Nephron (organoid): ENCODE measurements at regions not wholly inside any gene's neighbourhood (a gene's known extent, or its start where the extent isn't known, plus 50 kb on each side); places are given as distances from the start of the nearest gene placed in this dataset.
A peak's percentile ranks its signal among the peaks of the same experiment; 100 is the strongest.

Experiments
- H3K27ac Mint-ChIP-seq, 3 experiments: 2 replicates each; pipeline ENCODE4 v1.8.0; 2020; ENCODE audit warnings: mixed read lengths in 3 of 3, mild to moderate bottlenecking in 2 of 3, moderate library complexity in 1 of 3
- H3K27me3 Mint-ChIP-seq: 2 replicates; pipeline ENCODE4 v1.8.0; 2021; ENCODE audit warnings: low read depth, mild to moderate bottlenecking, moderate library complexity, mixed read lengths
- H3K36me3 Mint-ChIP-seq: 2 replicates; pipeline ENCODE4 v1.8.0; 2020; ENCODE audit warnings: low read depth, mixed read lengths
- H3K4me1 Mint-ChIP-seq: 2 replicates; pipeline ENCODE4 v1.8.0; 2020; ENCODE audit warnings: mixed read lengths
- H3K4me3 Mint-ChIP-seq, 3 experiments: 2 replicates each; pipeline ENCODE4 v1.8.0; 2020; ENCODE audit warnings: mild to moderate bottlenecking in 3 of 3, mixed read lengths in 3 of 3, moderate library complexity in 2 of 3
- H3K9me3 Mint-ChIP-seq: 2 replicates; pipeline ENCODE4 v1.8.0; 2020; ENCODE audit warnings: mixed read lengths
- TF ChIP-seq, protein P1 (sequence below), 3 experiments: fragments of 200-600 bp; sonication (generic); IDR thresholded peaks; one replicate each; pipeline ENCODE4 v1.5.0; 2021; ENCODE audit warnings: antibody characterized with exemption in 3 of 3; ENCODE audit not compliant: unreplicated experiment in 3 of 3

DNA sequence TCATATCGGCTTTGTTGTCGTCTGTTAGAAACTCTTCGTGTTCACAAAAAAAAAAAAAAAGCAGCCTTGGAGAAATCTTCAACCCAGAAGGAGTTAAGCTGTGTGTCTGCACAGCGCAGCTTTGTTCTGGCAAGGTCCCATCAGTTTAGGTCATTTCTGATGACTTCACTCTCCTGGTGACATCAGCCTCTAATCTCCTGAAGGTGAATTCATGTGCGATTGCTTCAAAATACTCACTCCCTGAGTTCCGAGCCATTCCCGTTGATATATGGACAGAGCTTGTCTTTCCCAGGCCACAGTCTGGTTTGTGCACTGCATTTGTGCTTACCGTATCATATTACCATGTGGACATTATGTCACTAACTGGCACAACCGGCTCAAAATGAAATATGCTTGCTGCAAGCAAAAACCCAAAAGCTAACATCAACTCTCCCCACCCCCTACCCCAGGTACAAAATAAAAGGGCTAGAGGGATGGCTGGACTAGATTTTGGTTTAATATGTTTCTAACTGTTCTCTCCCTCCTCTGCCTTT is 342.4 kb downstream of the KCNRG start:
- Mint-ChIP-seq H3K4me1 (peaks cover 63% of the 10 kb centered on the region), H3K9me3 (no peaks in the 10 kb centered on the region), H3K27ac (peak overlapping the region; percentile 94 to 97 (median 94)), H3K27me3 (no peaks in the 10 kb centered on the region), H3K36me3 (no peaks in the 10 kb centered on the region), H3K4me3 (peak overlapping the region in 2 of 3 experiments; percentile 12)
- TF ChIP-seq, protein P1, sequence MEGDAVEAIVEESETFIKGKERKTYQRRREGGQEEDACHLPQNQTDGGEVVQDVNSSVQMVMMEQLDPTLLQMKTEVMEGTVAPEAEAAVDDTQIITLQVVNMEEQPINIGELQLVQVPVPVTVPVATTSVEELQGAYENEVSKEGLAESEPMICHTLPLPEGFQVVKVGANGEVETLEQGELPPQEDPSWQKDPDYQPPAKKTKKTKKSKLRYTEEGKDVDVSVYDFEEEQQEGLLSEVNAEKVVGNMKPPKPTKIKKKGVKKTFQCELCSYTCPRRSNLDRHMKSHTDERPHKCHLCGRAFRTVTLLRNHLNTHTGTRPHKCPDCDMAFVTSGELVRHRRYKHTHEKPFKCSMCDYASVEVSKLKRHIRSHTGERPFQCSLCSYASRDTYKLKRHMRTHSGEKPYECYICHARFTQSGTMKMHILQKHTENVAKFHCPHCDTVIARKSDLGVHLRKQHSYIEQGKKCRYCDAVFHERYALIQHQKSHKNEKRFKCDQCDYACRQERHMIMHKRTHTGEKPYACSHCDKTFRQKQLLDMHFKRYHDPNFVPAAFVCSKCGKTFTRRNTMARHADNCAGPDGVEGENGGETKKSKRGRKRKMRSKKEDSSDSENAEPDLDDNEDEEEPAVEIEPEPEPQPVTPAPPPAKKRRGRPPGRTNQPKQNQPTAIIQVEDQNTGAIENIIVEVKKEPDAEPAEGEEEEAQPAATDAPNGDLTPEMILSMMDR (IDR thresholded peaks at IDR 0.05; ENCODE audit: unreplicated experiment in 3 of 3) = no peak

DNA sequence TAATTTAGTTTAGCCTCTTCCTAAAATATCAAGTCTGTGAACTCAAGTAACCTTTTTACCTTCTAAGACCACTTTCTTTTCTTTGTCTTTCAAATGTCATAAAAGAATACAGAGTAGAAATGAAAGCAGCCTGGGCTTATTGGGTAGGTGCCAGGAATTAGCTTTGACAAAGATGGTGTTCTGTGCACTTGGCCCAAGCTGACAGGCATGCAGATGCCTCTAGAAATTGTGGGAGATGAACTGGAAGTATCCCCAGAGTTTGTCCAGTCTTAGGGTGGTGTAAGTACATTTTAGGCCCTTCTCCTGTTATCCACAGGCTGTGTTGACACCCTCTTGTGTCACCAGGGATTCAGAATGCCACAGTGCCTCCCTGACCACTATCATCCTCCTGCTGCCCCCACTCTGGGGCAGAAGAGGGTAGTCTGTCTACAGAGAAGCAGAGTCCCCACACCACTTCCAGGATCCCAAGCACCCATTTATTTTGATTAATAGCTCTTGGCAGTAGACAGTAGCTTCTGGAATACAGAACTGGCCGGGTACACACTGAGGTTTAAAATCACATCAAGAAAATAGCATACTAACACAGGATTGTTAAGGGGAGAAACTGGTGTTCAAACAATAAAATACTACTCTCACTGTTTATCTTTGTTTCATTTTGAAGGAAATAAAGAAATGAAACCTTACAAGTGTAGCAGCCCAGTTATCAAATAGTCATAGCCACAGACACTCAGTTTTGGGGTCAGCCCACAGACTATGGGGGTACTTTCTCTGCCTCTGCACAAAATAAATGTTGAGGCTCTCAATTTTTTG is 343.2 kb downstream of the KCNRG start:
- Mint-ChIP-seq H3K4me3 (no peak overlapping the region), H3K9me3 (no peaks in the 10 kb centered on the region), H3K27me3 (no peaks in the 10 kb centered on the region), H3K4me1 (peaks cover 55% of the 10 kb centered on the region), H3K27ac (peak overlapping the region; percentile 94 to 97 (median 94)), H3K36me3 (no peaks in the 10 kb centered on the region)
- TF ChIP-seq, protein P1 (IDR thresholded peaks at IDR 0.05; ENCODE audit: unreplicated experiment in 3 of 3) = no peak

GRCh38 chr13:50359041-50359367 is 343.8 kb downstream of the KCNRG start:
- Mint-ChIP-seq H3K27ac (peak overlapping the region; percentile 94 to 97 (median 94)), H3K27me3 (no peaks in the 10 kb centered on the region), H3K9me3 (no peaks in the 10 kb centered on the region), H3K4me1 (peaks cover 49% of the 10 kb centered on the region), H3K4me3 (no peak overlapping the region), H3K36me3 (no peaks in the 10 kb centered on the region)
- TF ChIP-seq, protein P1 (IDR thresholded peaks at IDR 0.05; ENCODE audit: unreplicated experiment in 3 of 3) = no peak

DNA sequence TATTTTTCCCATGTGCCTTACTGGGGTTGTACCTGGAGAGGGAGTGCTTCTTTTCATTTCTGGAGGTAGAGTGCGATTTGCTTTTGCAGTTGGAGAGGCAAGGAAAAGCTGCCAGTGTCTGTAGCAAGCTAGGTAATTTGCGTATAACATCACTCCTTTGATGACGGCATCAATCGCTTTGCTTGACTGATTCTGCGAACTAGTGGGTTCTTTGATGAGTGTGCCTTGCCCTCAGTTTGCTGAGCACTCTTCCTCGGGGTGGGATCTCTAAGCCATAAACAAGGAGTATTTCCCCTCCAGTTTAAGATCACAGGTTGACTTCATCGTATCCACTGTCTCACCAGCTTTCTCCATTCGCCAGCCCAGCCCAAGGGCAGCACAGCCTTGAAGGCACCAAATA is 344.5 kb downstream of the KCNRG start:
- H3K9me3 Mint-ChIP-seq = no peaks in the 10 kb centered on the region
- peak overlapping the region; percentile 21 to 94 (median 29) for H3K27ac Mint-ChIP-seq
- H3K4me3 Mint-ChIP-seq = no peak overlapping the region
- TF ChIP-seq, protein P1 (IDR thresholded peaks at IDR 0.05; ENCODE audit: unreplicated experiment in 3 of 3) = no peak
- no peaks in the 10 kb centered on the region for H3K36me3 Mint-ChIP-seq
- H3K27me3 Mint-ChIP-seq = no peaks in the 10 kb centered on the region
- peaks cover 42% of the 10 kb centered on the region for H3K4me1 Mint-ChIP-seq

DNA sequence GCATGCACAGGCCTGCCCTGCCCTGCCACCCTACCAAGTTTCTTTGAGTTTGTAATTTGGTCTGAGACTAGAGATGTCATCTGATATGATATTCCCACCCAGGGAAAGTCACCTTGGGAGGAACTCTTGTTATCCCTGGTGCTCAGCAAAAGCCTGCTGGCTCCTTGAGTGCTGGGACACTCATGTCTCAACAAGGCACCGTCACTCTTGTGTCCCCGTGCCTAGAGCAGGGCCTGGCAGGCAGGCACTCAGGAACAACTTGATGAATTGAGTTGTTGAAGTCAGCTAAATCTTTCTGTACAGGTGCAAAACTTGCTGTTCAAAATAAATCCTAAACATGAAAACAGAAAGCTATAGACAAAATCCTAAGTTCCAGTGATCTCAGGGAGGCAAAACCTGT is 345.4 kb downstream of the KCNRG start:
- no peaks in the 10 kb centered on the region for H3K36me3 Mint-ChIP-seq
- no peak overlapping the region for H3K27ac Mint-ChIP-seq
- no peak overlapping the region for H3K4me3 Mint-ChIP-seq
- no peaks in the 10 kb centered on the region for H3K27me3 Mint-ChIP-seq
- no peaks in the 10 kb centered on the region for H3K9me3 Mint-ChIP-seq
- TF ChIP-seq, protein P1 (IDR thresholded peaks at IDR 0.05; ENCODE audit: unreplicated experiment in 3 of 3) = no peak
- peaks cover 44% of the 10 kb centered on the region for H3K4me1 Mint-ChIP-seq

DNA sequence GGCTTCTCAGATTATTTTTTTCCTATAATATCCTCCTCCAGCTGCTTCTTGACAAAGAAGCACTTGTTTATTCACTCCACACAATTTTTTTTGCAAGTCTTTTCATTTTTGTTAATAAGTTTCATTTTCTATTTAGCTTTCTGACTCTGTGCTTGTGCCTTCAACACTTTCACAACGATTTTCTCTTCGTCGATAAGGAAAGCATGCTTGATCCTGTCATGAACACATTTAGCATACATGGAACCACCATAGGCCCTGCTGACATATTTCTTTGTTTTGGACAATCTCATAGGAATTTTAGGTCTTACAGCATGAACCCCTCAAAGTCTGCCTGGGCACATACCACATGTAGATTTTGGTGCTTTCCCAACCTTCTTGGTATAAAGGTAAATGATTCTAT is 346.0 kb downstream of the KCNRG start:
- H3K36me3 Mint-ChIP-seq = no peaks in the 10 kb centered on the region
- no peaks in the 10 kb centered on the region for H3K9me3 Mint-ChIP-seq
- H3K27me3 Mint-ChIP-seq = no peaks in the 10 kb centered on the region
- peaks cover 37% of the 10 kb centered on the region for H3K4me1 Mint-ChIP-seq
- no peak overlapping the region for H3K27ac Mint-ChIP-seq
- no peak overlapping the region for H3K4me3 Mint-ChIP-seq
- TF ChIP-seq, protein P1 (IDR thresholded peaks at IDR 0.05; ENCODE audit: unreplicated experiment in 3 of 3) = no peak
